IMR-90 (cell line): ENCODE measurements at regions not wholly inside any gene's neighbourhood (a gene's known extent, or its start where the extent isn't known, plus 50 kb on each side); places are given as distances from the start of the nearest gene placed in this dataset.

Experiments
- ATAC-seq: fragments of 200-7000 bp; cut with Tn5 transposase; 2 replicates; pipeline ENCODE4 v1.9.1; 2020; ENCODE audit warnings: low read depth, mild to moderate bottlenecking, moderate library complexity
- BruUV-seq: library from RNA; stranded (reverse); fragments of 400-500 nt; replicated peaks from 2 replicates; lab custom pipeline; 2021; lab: Mats Ljungman, UMichigan
- CTCF ChIA-PET: fragments of 300-600 bp; formaldehyde crosslinking; extraction: SDS; loops from one replicate; lab custom pipeline; 2021; ENCODE audit warnings: antibody characterized with exemption; lab: Yijun Ruan, JAX
- POLR2A ChIA-PET: fragments of 300-600 bp; sonication (Branson Sonifier 250); formaldehyde crosslinking; loops from one replicate; lab custom pipeline; 2022; ENCODE audit warnings: antibody characterized with exemption; ENCODE audit not compliant: unreplicated experiment; lab: Charles Lee
- DNase-seq: peaks from one replicate; pipeline ENCODE4 v3.0.0; 2013
- H2AFZ ChIP-seq: replicated peaks from 2 replicates; pipeline ENCODE3; 2013; ENCODE audit warnings: low read length, mild to moderate bottlenecking; ENCODE audit not compliant: poor library complexity
- H2AK5ac ChIP-seq: 2 replicates; pipeline ENCODE4 v1.6.1; 2013; ENCODE audit warnings: low read depth, low read length, inconsistent platforms
- H2AK9ac ChIP-seq: replicated peaks from 2 replicates; pipeline ENCODE3; 2013; ENCODE audit warnings: mild to moderate bottlenecking, low read depth, low read length, moderate library complexity; ENCODE audit not compliant: poor library complexity
- H2BK120ac ChIP-seq: 2 replicates; pipeline ENCODE4 v1.6.1; 2013; ENCODE audit warnings: low read depth, low read length, inconsistent platforms
- H2BK15ac ChIP-seq: 3 replicates; pipeline ENCODE4 v1.6.1; 2013; ENCODE audit warnings: low read depth, low read length, inconsistent platforms
- H2BK20ac ChIP-seq: 2 replicates; pipeline ENCODE4 v1.6.1; 2013; ENCODE audit warnings: low read depth, mild to moderate bottlenecking, inconsistent platforms, low read length, moderate library complexity
- H2BK5ac ChIP-seq: 2 replicates; pipeline ENCODE4 v1.6.1; 2013; ENCODE audit warnings: mild to moderate bottlenecking, low read depth, low read length, inconsistent platforms; ENCODE audit not compliant: poor library complexity, severe bottlenecking
- H3K14ac ChIP-seq: replicated peaks from 2 replicates; pipeline ENCODE4 v1.6.1; 2013; ENCODE audit warnings: low read depth, low read length, inconsistent platforms
- H3K18ac ChIP-seq: 2 replicates; pipeline ENCODE4 v1.6.1; 2013; ENCODE audit warnings: low read depth, low read length, control low read depth
- H3K23ac ChIP-seq: 2 replicates; pipeline ENCODE4 v1.6.1; 2013; ENCODE audit warnings: low read depth, low read length, inconsistent platforms
- H3K27ac ChIP-seq: 2 replicates; pipeline ENCODE4 v1.5.1; 2013; ENCODE audit warnings: mild to moderate bottlenecking, control low read depth, low read length; ENCODE audit not compliant: insufficient read depth
- H3K27me3 ChIP-seq: 2 replicates; pipeline ENCODE4 v1.6.1; 2013; ENCODE audit warnings: low read length; ENCODE audit not compliant: control insufficient read depth, insufficient read depth
- H3K36me3 ChIP-seq: 2 replicates; pipeline ENCODE4 v1.6.1; 2013; ENCODE audit warnings: low read length, mixed read lengths; ENCODE audit not compliant: control insufficient read depth, insufficient read depth
- H3K4ac ChIP-seq: 2 replicates; pipeline ENCODE4 v1.6.1; 2013; ENCODE audit warnings: low read depth, low read length, inconsistent platforms
- H3K4me1 ChIP-seq: 2 replicates; pipeline ENCODE4 v1.6.1; 2013; ENCODE audit warnings: low read length, mixed read lengths; ENCODE audit not compliant: control insufficient read depth, insufficient read depth
- H3K4me2 ChIP-seq: 2 replicates; pipeline ENCODE4 v1.6.1; 2013; ENCODE audit warnings: low read depth, mild to moderate bottlenecking, control low read depth, low read length, moderate library complexity
- H3K4me3 ChIP-seq: 2 replicates; pipeline ENCODE4 v1.5.1; 2013; ENCODE audit warnings: low read depth, mild to moderate bottlenecking, control low read depth, low read length, moderate library complexity; ENCODE audit not compliant: insufficient read depth
- H3K56ac ChIP-seq: 2 replicates; pipeline ENCODE4 v1.6.1; 2013; ENCODE audit warnings: low read length, inconsistent platforms; ENCODE audit not compliant: insufficient read depth; ENCODE audit errors: extremely low read depth
- H3K79me1 ChIP-seq, 2 experiments: 2 replicates each; pipeline ENCODE4 v1.6.1; 2013; ENCODE audit warnings: low read length in 2 of 2, inconsistent platforms in 1 of 2, low read depth in 1 of 2
- H3K9ac ChIP-seq: 2 replicates; pipeline ENCODE4 v1.6.1; 2013; ENCODE audit warnings: low read depth, low read length, control low read depth
- H3K9me1 ChIP-seq: 2 replicates; pipeline ENCODE4 v1.6.1; 2013; ENCODE audit warnings: low read length, inconsistent platforms; ENCODE audit not compliant: insufficient read depth
- H3K9me3 ChIP-seq: 2 replicates; pipeline ENCODE4 v1.6.1; 2013; ENCODE audit warnings: low read length; ENCODE audit not compliant: control insufficient read depth, insufficient read depth
- H4K20me1 ChIP-seq: 2 replicates; pipeline ENCODE4 v1.6.1; 2013; ENCODE audit warnings: low read length, inconsistent platforms; ENCODE audit not compliant: insufficient read depth
- H4K5ac ChIP-seq: 2 replicates; pipeline ENCODE4 v1.6.1; 2013; ENCODE audit warnings: mild to moderate bottlenecking, low read depth, low read length, control low read depth
- H4K8ac ChIP-seq, 2 experiments: 2 replicates each; pipeline ENCODE4 v1.6.1; 2013; ENCODE audit warnings: low read depth in 2 of 2, low read length in 2 of 2, control low read depth in 1 of 2, inconsistent platforms in 1 of 2
- H4K91ac ChIP-seq: 2 replicates; pipeline ENCODE4 v1.6.1; 2013; ENCODE audit warnings: low read depth, low read length, inconsistent platforms; ENCODE audit not compliant: insufficient read depth
- BHLHE40 ChIP-seq: fragments of 150-350 bp; IDR thresholded peaks from 2 replicates; pipeline ENCODE4 v1.6.1; 2016; ENCODE audit warnings: mild to moderate bottlenecking, low read depth, low read length
- CEBPB ChIP-seq: IDR thresholded peaks from 2 replicates; pipeline ENCODE4 v1.6.1; 2012; ENCODE audit warnings: low read depth, low read length, improper control_type of control experiment
- CHD1 ChIP-seq: IDR thresholded peaks from 2 replicates; pipeline ENCODE4 v1.6.1; 2012; ENCODE audit warnings: low read depth, low read length, improper control_type of control experiment
- CTCF ChIP-seq: conservative IDR thresholded peaks from 2 replicates; pipeline ENCODE4 v1.5.1; 2012; ENCODE audit warnings: mild to moderate bottlenecking, low read depth, low read length, improper control_type of control experiment
- FOS ChIP-seq: fragments of 150-350 bp; IDR thresholded peaks from 2 replicates; pipeline ENCODE4 v1.6.1; 2016; ENCODE audit warnings: low read depth, low read length
- MAFK ChIP-seq: IDR thresholded peaks from 2 replicates; pipeline ENCODE4 v1.6.1; 2012; ENCODE audit warnings: low read depth, low read length, improper control_type of control experiment
- MAZ ChIP-seq: IDR thresholded peaks from 2 replicates; pipeline ENCODE4 v1.6.1; 2012; ENCODE audit warnings: low read depth, mild to moderate bottlenecking, low read length, improper control_type of control experiment, moderate library complexity, borderline replicate concordance
- MXI1 ChIP-seq: IDR thresholded peaks from 2 replicates; pipeline ENCODE4 v1.6.1; 2012; ENCODE audit warnings: low read depth, mild to moderate bottlenecking, low read length, moderate library complexity, borderline replicate concordance
- NFE2L2 ChIP-seq: fragments of 150-350 bp; IDR thresholded peaks from 2 replicates; pipeline ENCODE4 v1.6.1; 2016; ENCODE audit warnings: low read depth, mild to moderate bottlenecking, low read length
- POLR2A ChIP-seq: IDR thresholded peaks from 2 replicates; pipeline ENCODE4 v1.6.1; 2012; ENCODE audit warnings: mild to moderate bottlenecking, low read depth, low read length
- RAD21 ChIP-seq: IDR thresholded peaks from 2 replicates; pipeline ENCODE4 v1.6.1; 2012; ENCODE audit warnings: low read length, improper control_type of control experiment
- RCOR1 ChIP-seq: IDR thresholded peaks from 2 replicates; pipeline ENCODE4 v1.6.1; 2012; ENCODE audit warnings: mild to moderate bottlenecking, low read length, improper control_type of control experiment; ENCODE audit not compliant: insufficient replicate concordance
- RFX5 ChIP-seq: IDR thresholded peaks from 2 replicates; pipeline ENCODE4 v1.8.0; 2012; ENCODE audit warnings: low read depth, mild to moderate bottlenecking, low read length, moderate library complexity
- SMC3 ChIP-seq: fragments of 150-350 bp; IDR thresholded peaks from 2 replicates; pipeline ENCODE4 v1.6.1; 2016; ENCODE audit warnings: low read depth, mild to moderate bottlenecking, antibody characterized with exemption, low read length, moderate library complexity
- WGBS, 2 experiments: methylation state at CpG; one replicate each; pipeline versions ENCODE4 v1.1.5 to v1.1.7; 2013; ENCODE audit warnings: missing lambda C conversion rate in 2 of 2; ENCODE audit not compliant: insufficient read length in 1 of 2; ENCODE audit errors: extremely low coverage in 2 of 2; 5-methylcytosine and 5-hydroxymethylcytosine counted together
- dilution Hi-C: fragments of 300-500 bp; cut with HindIII; formaldehyde crosslinking; loops from one replicate; pipeline ENCODE4 v1.14.3; 2018; ENCODE audit warnings: low sequenced_read_pairs; ENCODE audit not compliant: unreplicated experiment
- in situ Hi-C: fragments of 300-500 bp; cut with MboI; formaldehyde crosslinking; loops from 3 replicates; pipeline ENCODE4 v1.14.3; 2019; ENCODE audit warnings: low sequenced_read_pairs, inconsistent platforms, mixed read lengths
- intact Hi-C: fragments of 100-400 bp; cut with micrococcal nuclease; formaldehyde crosslinking; loops from 2 replicates; pipeline ENCODE4 v1.10.0; 2022
- TF ChIP-seq, protein P1 (sequence below): fragments of 150-350 bp; IDR thresholded peaks from 2 replicates; pipeline ENCODE4 v1.6.1; 2016; ENCODE audit warnings: low read depth, mild to moderate bottlenecking, low read length, moderate library complexity, borderline replicate concordance
- TF ChIP-seq, protein P2 (sequence below): fragments of 150-350 bp; IDR thresholded peaks from 2 replicates; pipeline ENCODE4 v1.6.1; 2017; ENCODE audit warnings: mild to moderate bottlenecking, antibody characterized with exemption, low read length, low read depth

- ATAC-seq, result no peak
- Histone ChIP-seq H2BK120ac (no peak overlapping the region), H3K56ac (no peak overlapping the region), H3K9ac (no peak overlapping the region), H3K9me3 (no peaks in the 10 kb centered on the region), H3K4me2 (no peak overlapping the region), H3K18ac (no peak overlapping the region), H2BK5ac (no peak overlapping the region), H3K4ac (no peak overlapping the region), H2BK20ac (no peak overlapping the region), H2AK5ac (no peak overlapping the region), H3K27ac (no peak overlapping the region), H3K79me1 (no peaks in the 10 kb centered on the region), H4K20me1 (no peaks in the 10 kb centered on the region), H3K36me3 (no peaks in the 10 kb centered on the region), H2BK15ac (no peak overlapping the region), H4K5ac (no peak overlapping the region), H4K8ac (no peak overlapping the region), H3K23ac (no peak overlapping the region), H4K91ac (no peak overlapping the region), H3K9me1 (no peaks in the 10 kb centered on the region), H2AFZ (no peak overlapping the region), H2AK9ac (no peak overlapping the region), H3K4me3 (no peak overlapping the region), H3K14ac (no peak overlapping the region), H3K4me1 (no peaks in the 10 kb centered on the region), H3K27me3 (no peaks in the 10 kb centered on the region)
- ChIA-PET POLR2A (no interaction called here), CTCF (interaction anchor here (0.6 kb wide), 1 partner anchor 64 kb away, joined by 4 read pairs; no protein-coding TSS in a partner anchor)
- TF ChIP-seq NFE2L2 (no peak), CHD1 (no peak), BHLHE40 (no peak), MXI1 (no peak), POLR2A (no peak), RFX5 (no peak), RAD21 (no peak), MAFK (no peak), FOS (no peak), MAZ (no peak), RCOR1 (no peak), CTCF (no peak), SMC3 (no peak), CEBPB (no peak)
- TF ChIP-seq, protein P1, sequence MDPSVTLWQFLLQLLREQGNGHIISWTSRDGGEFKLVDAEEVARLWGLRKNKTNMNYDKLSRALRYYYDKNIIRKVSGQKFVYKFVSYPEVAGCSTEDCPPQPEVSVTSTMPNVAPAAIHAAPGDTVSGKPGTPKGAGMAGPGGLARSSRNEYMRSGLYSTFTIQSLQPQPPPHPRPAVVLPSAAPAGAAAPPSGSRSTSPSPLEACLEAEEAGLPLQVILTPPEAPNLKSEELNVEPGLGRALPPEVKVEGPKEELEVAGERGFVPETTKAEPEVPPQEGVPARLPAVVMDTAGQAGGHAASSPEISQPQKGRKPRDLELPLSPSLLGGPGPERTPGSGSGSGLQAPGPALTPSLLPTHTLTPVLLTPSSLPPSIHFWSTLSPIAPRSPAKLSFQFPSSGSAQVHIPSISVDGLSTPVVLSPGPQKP, result no peak
- TF ChIP-seq, protein P2, sequence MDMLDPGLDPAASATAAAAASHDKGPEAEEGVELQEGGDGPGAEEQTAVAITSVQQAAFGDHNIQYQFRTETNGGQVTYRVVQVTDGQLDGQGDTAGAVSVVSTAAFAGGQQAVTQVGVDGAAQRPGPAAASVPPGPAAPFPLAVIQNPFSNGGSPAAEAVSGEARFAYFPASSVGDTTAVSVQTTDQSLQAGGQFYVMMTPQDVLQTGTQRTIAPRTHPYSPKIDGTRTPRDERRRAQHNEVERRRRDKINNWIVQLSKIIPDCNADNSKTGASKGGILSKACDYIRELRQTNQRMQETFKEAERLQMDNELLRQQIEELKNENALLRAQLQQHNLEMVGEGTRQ, result no peak
- BruUV-seq, result no TSS peak
- intact Hi-C loops (no loop called here), dilution Hi-C loops (no loop called here), in situ Hi-C loops (no loop called here)
- no CpG with 5 or more reads among the region's 2 CpGs for WGBS, 2 experiments
- no peak for DNase-seq
These were observed 189.0 kb downstream of the AASDH start for GRCh38 chr4:56198265-56198664.
